ENCODE measurements at regions not wholly inside any gene's neighbourhood (a gene's known extent, or its start where the extent isn't known, plus 50 kb on each side); places are given as distances from the start of the nearest gene placed in this dataset.

DNA sequence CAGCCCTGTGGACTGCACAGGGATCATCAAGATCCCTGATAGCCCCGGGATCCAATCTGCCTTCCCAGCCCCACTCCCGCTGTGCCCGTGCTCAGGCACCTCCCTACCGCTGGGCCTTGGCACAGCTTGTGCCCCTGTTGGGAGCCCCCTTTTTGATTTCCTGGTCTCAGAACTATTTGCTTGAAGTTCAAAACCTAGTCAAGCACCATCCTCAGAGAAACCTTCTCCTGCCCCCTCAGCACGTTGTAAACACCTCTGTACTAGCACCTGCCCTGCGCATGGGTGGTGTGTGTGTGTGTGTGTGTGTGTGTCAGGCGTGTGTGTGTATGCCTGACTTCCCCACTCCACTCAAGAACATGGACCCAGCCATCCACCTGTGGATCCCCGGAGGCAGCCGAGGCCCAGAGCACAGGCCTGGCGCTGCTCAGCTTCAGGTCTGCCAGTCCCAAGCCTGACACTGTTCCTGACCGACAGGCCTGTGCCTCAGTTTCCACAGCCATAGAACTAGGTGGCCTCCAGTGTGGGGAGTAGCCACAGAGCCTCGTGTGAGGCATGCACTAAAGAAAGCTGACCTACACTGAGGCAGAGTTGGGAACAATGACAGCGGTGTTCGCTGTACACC is 65.5 kb downstream of the ADRA2C start:
- DNase-seq (ENCODE audit: low spot score) = no peak

DNA sequence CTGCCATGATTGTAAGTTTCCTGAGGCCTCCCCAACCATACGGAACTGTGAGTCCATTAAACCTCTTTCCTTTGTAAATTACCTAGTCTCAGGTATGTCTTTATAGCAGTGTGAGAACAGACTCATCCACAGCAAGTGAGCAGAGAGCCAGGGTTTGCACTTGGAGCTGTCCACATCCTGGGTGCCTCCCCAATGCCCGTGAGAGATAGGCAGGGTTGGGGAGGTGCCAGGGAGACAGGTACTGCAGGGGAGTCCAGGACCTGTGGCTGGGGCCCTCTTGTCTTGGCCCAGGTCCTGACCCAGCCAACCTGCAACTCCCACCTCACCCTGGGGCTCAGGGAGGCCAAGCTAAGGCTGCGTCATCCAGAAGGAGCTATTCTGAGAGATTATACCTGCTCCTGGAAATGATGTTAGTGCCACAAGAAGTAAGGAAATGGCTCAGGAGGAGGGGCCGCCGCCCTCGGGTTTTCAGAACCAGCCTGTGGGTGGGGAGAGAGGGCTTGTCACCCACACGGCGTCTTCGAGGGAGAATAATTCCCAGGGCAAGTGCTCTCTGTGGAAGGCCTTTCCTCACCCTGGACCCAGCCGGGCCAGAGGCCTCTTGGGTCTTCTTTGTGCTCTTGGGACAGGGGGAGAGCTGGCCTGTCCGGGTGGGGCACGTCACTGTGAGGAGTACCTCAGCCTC is 66.5 kb downstream of the ADRA2C start:
- no peak for DNase-seq (ENCODE audit: low spot score)

- no peak for DNase-seq (ENCODE audit: low spot score)
These were observed 67.3 kb downstream of the ADRA2C start for GRCh38 chr4:3833326-3833989.

DNA sequence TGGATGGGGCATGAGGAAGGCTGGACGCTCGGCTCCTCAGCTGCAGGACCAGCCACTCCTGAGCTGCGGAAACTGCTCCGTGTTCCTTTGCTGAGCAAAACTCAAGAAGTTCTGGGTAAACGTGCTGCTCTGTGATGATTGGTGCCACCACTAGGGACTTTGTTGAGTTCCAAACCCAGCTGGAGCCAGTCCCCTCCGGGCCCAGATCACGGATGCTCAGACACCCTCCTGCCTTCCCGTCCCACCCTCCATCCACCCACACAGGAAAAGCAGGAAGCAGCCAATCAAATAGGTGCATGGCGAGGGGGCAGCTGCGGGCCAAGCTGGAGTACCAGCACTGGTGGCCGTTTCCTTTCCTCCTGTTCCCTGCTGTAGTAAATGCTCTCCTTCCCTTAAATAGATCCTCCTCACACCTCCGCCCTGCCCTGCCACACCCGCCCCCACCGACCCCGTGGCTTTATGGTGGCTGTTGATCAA is 68.0 kb downstream of the ADRA2C start:
- no peak for DNase-seq (ENCODE audit: low spot score)

- no peak for DNase-seq (ENCODE audit: low spot score)
These were observed 68.7 kb downstream of the ADRA2C start for GRCh38 chr4:3834663-3835521.

DNA sequence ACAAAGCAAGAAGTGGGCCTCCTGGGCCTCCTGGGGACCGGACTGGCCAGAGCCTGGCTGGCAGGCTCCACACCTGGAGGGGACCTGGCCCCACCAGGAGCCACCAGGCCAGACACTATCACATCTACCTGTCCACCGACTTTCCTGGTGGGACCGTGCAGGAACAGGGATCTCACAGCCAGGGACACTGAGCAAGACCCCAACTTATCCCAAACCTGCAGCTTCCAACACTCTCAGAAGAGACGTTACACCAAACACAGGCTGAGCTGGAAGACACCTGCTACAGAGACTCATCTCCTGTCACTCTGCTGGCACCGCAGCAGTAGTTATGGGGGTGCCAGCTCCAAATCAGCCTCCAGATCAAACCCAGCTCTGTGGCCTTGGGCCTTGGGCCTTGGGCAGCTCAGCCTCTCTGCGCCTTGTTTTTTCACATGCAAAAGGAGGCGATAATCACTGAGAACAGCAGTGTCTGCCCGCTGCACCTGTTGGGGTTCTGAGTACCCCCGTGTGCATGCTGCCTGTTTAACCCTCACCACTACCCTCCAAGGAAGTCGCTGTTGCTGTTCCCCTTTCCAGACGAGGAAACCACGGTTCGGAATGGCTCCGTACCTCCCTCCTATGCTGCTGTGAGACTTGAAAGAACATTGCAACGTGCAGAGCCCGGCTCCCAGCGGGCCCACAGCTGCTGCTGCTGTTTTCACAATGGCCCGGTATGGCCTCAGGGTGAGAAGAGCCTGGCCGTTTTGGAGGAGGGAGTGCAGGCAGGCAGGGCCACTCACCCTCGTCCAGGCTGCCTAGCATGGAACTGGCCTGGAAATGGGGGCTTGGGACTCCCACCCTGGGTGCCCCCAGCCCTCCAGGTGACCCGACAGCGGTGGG is 69.6 kb downstream of the ADRA2C start:
- DNase-seq (ENCODE audit: low spot score) = no peak

- DNase-seq (ENCODE audit: low spot score) = no peak
These were observed 70.2 kb downstream of the ADRA2C start for GRCh38 chr4:3836406-3836755.

- DNase-seq (ENCODE audit: low spot score) = no peak
These were observed 70.8 kb downstream of the ADRA2C start for GRCh38 chr4:3836756-3837601.

DNA sequence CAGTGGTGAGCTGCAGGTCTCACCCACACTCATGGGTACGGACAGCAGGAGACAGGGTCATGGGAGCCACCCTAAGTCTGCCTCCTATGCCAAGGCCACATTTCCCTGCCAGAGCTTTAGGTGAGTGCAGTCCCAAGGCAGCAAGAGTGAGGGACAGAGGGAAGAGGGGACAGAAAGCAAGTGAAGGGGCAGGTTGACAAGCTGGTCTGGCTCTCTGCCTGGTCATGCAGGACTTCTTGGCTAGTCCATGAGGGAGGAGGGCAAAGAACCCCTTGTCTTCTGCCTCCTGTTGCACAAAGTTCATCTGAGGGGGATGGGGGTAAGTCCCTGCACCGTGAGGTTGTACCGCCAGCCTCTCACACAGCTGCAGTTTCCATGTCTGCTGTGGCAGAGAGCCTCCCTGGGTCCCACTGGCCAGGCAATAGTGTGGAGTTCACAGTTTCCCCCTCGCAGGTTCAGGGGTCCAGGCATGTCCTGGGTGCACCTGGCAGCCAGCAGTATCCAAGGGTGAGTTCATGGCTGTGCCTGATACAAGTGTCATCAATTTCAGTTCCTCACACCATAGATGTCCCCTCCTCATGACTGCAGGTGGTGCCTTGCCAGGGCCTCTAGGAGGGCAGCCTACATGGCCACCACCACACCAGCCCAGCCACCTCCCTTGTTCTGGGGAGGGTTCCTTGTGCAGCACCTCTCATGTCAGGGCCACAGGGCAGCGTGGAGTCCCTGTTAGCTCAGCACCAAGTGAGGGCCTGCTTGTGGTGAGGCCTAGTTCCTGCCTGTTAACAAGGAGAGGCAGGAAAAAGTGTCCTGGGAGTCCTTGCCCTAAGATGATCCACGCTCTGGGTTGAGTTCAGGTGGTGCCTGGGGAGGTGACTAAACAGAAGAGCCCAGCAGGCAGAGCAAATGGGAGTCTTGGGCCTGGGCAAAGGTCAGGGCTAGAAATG is 72.5 kb downstream of the ADRA2C start:
- DNase-seq (ENCODE audit: low spot score) = no peak

GRCh38 chr4:3845094-3845743 is 79.0 kb downstream of the ADRA2C start:
- no peak for DNase-seq (ENCODE audit: low spot score)

DNA sequence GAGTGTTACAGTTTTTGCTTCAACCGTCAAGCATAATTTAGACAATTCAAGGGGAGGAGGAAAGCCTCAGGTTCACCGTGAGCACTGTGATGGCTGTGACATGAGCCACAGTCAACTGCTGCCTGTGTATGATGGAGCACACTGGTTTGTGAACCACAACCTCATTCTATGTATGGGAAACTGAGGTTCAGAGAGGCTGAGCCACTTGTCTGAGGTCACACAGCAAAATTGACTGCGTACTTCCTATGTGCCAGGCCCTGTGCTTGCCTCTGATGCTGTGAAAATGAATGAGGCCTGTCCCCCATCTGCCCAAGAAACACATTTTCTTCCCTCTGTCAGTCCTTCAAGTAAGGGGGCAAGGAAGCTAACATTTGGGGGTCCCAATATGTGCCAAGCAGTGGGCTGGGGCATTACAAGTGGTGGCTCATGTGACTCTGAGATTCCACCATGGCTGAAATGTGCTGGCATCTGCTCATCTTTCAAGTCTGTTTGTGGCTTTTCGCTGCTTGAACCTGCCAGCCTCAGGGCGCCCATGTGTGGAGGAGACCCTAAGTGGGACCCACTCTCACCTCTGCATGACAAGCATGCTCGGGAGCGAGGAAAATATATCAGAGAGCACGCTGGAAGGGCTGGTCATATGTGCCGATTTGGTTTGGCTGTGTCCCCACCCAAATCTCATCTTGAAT is 79.7 kb downstream of the ADRA2C start:
- no peak for DNase-seq (ENCODE audit: low spot score)

DNA sequence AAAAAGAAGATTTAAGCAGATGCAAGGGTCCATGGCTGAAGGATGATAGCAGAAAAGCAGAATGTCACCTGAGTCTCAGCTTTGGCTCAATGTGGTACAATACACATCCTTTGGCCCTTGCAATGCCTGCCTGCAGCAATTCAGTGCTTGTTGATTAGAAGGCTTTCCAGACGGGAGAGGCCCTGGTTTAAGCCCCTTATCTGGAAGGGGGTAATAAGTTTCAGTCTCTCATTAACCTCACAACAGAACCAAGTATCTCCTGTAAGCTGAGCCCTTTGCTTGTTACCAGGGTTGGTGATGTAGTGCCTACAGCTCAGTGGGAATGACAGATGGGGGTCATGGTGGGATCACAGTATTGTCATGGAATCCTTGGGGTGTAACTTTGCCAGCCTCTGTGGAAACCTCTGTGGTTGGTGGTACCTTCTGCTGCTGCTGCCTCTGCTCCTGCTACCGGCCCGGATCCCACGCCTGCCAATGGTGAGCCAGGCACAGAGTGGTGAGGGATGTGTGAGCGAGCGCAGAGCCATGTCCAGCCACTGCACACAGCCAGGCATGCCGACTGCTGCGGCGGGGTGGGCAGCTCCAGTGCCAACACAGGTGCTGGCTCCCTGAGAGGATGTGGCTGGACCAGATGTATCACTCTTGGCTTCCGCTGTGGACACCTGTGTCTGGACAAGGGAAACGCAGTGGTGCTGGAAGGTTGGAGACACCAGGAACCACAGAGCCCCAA is 81.2 kb downstream of the ADRA2C start:
- DNase-seq (ENCODE audit: low spot score) = no peak

DNA sequence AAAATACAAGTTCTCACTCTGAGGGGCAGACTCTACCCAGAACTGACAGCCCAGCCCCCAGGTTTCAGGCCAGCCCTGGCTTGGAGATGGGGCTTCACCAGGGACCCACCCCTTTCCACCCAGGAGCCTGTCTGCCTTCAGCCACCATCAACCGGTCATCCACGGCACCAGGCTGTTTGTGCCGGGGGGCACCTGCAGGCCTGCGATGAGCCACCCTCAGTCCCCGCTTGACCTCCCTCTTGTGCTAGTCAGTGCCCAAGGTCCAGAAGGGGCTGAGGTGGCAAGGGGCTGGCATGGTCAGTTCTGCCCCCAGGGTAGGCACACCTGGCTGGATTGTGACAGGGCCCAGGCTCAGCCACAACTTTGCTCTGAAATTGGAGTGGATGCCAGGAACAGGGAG is 82.1 kb downstream of the ADRA2C start:
- no peak for DNase-seq (ENCODE audit: low spot score)

- no peak for DNase-seq (ENCODE audit: low spot score)
These were observed 83.0 kb downstream of the ADRA2C start for GRCh38 chr4:3849140-3849539.

GRCh38 chr4:3850128-3850527 is 83.9 kb downstream of the ADRA2C start:
- no peak for DNase-seq (ENCODE audit: low spot score)

DNA sequence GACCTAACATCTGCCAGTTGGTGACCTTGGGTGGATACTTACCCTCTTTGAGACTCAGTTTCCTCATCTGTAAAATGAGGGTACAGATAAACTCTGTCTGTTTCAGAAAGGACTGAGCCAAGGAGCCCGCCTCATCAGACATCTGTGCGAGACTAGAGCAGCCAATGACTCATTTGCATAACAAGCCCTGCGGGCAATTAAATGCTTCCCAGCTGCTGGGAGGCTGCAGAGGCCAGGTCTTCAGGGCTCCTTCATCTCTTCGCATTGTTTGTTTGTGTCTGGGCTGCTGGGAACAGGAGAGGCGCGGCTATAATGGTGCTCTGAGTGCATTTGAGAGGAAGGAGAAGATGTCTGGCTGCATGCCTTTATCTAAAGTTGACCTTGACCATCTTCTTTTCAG is 85.0 kb downstream of the ADRA2C start:
- no peak for DNase-seq (ENCODE audit: low spot score)

DNA sequence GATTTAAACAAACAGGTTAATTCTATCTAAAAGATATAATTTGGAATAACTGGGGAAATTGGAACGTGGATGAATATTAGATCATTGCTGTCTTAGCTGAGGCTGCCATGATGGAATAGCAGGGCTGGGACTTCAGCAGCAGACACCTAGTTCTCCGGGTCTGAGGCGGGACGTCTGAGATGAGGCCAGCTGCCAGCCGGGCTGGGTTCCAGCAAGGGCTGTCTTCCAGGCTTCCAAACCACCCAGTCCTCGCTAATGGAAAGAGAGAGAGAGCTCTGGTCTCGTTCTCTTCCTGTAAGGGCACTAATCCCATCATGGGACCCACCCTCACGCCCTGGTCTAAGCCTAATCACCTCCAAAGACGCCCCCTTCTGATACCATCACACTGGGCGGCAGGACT is 85.7 kb downstream of the ADRA2C start:
- no peak for DNase-seq (ENCODE audit: low spot score)

DNA sequence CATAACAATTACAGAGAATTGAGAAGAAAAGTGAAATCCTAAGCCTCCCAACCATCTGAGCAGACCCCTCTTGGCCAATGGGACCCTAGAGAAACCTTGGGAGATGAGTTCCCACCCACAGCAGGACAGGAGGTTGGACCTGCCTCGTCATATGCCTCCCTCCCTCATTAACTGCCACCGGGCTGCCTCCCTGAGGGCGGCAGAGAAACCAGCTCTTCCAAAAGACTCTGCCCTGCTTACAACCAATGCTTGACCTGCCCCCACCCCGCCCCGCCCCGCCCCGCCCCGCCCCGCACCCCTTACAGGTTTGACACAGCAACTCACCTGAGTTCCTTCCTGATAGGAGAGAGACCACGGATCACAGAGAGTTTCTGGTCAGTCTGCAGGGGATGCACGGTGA is 86.1 kb downstream of the ADRA2C start:
- no peak for DNase-seq (ENCODE audit: low spot score)
